ENCODE measurements at regions not wholly inside any gene's neighbourhood (a gene's known extent, or its start where the extent isn't known, plus 50 kb on each side); places are given as distances from the start of the nearest gene placed in this dataset.

GRCh38 chr11:80844110-80844819 is 1403.4 kb upstream of the TENM4 start:
- TF ChIP-seq, protein P1, sequence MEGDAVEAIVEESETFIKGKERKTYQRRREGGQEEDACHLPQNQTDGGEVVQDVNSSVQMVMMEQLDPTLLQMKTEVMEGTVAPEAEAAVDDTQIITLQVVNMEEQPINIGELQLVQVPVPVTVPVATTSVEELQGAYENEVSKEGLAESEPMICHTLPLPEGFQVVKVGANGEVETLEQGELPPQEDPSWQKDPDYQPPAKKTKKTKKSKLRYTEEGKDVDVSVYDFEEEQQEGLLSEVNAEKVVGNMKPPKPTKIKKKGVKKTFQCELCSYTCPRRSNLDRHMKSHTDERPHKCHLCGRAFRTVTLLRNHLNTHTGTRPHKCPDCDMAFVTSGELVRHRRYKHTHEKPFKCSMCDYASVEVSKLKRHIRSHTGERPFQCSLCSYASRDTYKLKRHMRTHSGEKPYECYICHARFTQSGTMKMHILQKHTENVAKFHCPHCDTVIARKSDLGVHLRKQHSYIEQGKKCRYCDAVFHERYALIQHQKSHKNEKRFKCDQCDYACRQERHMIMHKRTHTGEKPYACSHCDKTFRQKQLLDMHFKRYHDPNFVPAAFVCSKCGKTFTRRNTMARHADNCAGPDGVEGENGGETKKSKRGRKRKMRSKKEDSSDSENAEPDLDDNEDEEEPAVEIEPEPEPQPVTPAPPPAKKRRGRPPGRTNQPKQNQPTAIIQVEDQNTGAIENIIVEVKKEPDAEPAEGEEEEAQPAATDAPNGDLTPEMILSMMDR (IDR thresholded peaks at IDR 0.05) = no peak
- TF ChIP-seq POLR2A (IDR thresholded peaks at IDR 0.05) = no peak

Data from adrenal gland (tissue), 5 donors.